OCI-M1 (cell line): ENCODE measurements at regions not wholly inside any gene's neighbourhood (a gene's known extent, or its start where the extent isn't known, plus 50 kb on each side); places are given as distances from the start of the nearest gene placed in this dataset.
"Not testable (repeated sequence)": the region's sequence is repeated elsewhere in the genome, so short reads cannot be mapped to it uniquely, and the experiment has no call there.

Source experiments
- DNase-seq: peaks from one replicate; lab custom pipeline; 2025; lab: John Stamatoyannopoulos, UW

DNA sequence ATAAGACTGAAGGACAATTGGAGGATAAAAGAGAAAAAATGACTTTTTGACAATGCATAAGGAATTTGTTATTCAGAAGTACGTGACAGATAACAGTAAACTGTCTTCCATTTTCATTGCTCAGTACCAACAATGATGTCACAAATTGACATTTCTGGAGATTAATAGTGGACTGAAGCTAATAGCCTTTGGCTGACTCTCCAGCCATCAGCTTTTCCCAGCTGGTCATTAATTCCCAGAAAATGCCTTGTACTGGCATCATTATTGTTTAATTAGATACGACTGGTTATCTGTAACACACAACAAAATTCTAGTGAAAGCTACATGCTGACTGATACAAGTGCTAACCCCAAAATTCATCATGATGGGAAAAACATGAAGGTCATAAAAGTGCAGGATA lies 147.9 kb upstream of the FGF13 start:
- DNase-seq: no peak

DNA sequence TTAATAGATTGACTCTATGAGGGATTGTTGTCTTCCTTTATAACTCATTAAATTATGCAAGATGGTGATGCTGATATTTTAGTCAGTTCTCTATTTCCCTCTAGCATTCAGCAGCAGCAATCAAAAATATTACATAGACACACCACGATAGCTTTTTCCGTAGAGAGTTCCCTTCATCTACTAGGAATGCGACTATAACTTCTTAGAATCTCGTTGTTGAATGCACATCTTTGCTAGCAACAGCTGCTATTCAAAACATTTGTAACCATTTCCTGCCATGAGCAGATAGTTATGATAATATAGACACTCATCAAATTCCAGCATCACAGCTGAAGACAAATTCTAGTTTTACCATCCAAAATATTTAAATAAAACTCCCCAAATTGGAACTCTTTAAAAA lies 147.4 kb upstream of the FGF13 start:
- peak; percentile 58 for DNase-seq

DNA sequence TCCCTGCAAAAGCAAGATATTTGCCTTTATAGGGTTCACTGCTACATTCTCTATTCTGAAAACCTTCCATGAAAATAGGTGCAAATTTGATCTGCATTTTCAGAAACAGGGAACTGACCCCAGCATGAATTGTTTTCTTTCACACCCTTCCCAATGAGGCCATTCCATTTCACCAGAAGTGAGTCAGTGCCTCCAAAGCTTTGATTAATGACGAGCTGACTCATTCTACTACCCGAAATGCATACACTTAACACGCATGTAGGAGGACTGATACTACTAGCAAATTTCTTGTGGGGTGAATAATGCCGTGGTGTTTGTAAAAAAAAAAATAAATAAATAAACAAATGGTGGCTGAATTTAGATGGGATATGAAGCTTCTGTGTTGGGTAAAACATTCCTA lies 146.9 kb upstream of the FGF13 start:
- peak; percentile 72 for DNase-seq

DNA sequence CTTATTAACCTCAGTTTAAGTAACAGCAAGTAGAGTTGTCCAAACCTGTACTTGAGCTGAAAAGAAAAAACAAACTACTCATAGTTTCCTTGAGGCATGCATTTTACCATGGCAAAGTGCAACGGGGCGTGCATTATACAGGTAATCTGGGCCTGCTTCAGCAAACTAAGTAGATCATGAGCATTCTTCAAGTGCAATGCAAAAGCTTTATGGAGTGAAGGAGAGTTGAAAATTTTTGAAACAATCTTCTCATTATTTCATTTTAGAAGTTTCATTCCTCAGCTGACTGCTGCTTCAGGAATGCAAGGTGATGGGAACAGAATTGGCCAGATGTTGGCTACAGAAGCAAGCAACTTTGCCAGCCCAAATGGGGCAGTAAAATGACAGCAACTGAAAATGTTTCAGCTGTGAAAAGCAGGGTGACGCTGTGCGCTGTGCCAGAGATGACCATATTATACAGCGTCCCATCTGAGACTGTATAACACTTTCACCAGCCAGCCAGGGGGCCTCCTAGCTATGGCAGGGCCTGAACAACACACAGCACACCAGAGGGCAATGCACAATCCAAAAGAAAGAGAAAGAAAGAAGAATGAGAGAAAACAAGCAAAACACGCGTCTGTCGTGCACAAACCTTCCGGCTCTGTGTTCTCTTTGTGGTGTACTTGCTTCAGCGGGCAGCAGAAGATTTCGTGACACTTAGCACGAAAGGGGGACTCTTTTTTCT lies 145.5 kb upstream of the FGF13 start:
- DNase-seq: no peak

DNA sequence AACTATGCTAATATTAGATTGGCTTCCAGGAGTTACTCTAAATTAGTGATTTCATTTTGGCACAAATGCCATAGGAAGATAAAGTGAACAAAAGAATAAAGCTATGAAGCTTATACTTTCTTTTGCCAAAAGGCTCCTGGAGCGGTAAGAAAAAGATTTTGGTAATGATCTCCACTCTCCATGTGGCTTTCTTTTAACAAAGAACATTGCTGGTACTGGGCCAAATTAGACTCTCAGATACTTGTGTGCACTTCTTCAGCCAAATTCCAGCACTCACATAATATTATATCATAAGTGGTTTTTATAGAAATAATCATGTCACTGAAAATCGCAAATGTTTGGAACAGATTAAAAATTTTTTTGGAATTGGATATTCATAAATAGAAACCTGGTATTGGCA lies 142.4 kb upstream of the FGF13 start:
- no peak for DNase-seq

- no peak for DNase-seq
Observed at GRCh38 chrX:138849521-138849920, 138.0 kb upstream of the FGF13 start.

GRCh38 chrX:138847930-138848329 lies 136.4 kb upstream of the FGF13 start:
- DNase-seq: peak; percentile 27

DNA sequence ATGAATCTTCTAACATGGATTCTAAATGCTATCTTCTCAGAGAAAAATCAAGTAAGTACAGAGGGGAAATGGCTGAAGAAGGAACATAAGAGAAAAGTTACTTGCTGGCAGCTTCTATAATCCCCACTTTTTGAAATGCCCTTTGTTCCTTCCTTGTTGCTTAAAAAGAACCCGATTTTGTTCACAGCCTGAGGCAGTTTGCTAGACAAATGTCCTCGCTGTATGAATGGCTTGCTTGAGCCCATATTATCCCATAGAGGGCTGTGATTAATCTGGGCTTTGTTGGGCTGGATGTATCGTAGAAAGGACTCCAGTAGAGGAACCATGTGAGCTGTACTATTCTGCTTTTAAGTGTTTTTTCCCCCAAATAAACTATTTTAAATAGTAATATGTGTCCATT lies 134.3 kb upstream of the FGF13 start:
- DNase-seq: no peak

GRCh38 chrX:138807400-138807799 lies 95.9 kb upstream of the FGF13 start:
- not testable (repeated sequence) for DNase-seq

DNA sequence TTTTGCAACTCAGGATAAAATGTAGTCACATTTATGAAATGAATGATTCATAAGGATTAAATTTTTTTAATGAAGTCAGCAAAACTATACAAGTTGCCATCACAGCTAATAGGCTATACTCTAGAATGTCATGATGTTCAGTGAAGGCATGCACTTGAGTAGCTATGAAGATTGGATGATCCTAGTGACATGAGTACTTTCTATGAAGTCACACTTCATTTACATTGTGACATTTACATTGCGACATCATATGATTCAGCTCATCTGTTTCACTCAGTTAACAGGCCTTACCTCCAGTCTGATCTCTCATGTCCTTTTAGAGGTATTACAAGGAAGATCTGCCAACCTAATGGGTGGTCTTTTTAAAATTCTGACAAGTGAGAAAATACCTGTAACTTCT lies 82.7 kb upstream of the FGF13 start:
- peak; percentile 1 for DNase-seq

DNA sequence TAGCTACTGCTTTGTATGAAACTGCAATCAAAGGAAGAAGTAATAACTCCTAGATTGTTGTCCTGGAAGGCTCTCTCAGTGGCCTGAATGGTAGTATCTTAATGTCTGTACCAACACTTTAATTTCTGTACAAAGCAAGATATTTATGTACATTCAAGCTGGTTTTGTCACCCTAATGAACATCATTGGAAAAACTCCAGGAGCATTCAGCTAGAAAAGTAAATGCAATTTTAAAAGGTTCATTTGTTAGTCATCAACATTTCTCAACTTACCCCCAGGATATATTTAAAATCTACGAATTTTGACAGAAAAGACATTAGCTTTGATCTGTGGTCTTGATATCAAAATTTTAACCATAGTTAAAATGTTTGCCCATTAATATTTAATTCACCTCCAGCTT lies 80.0 kb upstream of the FGF13 start:
- no peak for DNase-seq

DNA sequence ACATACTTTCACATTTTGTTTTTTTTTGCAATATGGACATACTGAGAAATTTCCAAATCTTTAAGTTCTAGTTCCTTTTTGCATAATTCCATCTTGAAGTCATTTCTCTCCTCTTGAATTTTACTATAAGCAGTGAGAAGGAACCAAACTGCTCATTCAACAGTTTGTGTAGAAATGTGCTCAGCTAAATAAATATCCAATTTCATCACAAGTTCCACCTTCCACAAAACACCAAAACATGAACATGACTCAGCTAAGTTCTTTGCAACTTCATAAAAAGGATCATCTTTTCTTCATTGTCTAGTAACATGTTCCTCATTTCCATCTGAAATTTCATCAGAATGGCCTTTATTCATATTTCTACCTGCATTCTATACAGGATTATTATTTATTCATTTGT lies 77.3 kb upstream of the FGF13 start:
- DNase-seq: peak; percentile 32

DNA sequence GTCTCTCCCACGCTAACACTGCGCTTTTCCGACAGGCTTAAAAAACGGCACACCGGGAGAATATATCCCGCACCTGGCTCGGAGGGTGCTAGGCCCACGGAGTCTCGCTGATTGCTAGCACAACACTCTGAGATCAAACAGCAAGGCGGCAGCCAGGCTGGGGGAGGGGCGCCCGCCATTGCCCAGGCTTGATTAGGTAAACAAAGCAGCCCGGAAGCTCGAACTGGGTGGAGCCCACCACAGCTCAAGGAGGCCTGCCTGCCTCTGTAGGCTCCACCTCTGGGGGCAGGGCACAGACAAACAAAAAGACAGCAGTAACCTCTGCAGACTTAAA lies 67.0 kb upstream of the FGF13 start:
- DNase-seq: not testable (repeated sequence)

- DNase-seq: not testable (repeated sequence)
Observed at GRCh38 chrX:138777908-138778575, 66.5 kb upstream of the FGF13 start.

GRCh38 chrX:138777230-138777629 lies 65.7 kb upstream of the FGF13 start:
- no peak for DNase-seq

- peak; percentile 57 for DNase-seq
Observed at GRCh38 chrX:138775517-138775916, 64.0 kb upstream of the FGF13 start.

- DNase-seq: peak; percentile 29
Observed at GRCh38 chrX:138771047-138771446, 59.5 kb upstream of the FGF13 start.

GRCh38 chrX:138769918-138770317 lies 58.4 kb upstream of the FGF13 start:
- no peak for DNase-seq

DNA sequence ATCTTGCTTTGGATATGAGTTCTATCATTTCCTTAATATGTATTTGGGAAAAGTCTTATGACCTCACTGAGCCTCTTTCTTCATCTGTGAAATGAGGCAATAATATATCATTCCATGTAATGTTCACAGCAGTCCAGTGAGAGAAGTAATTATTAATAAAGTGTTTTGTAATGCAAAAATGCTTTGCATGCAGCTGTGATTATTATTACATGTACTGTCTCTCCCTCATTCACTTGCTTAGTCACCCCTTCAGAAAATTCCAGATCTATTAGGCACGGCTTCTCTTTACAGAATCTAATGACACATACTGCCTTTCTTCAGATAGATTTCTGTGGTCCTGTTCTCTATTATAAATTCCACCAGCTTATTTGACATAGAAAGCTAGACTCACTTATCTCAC lies 53.5 kb upstream of the FGF13 start:
- DNase-seq: no peak

DNA sequence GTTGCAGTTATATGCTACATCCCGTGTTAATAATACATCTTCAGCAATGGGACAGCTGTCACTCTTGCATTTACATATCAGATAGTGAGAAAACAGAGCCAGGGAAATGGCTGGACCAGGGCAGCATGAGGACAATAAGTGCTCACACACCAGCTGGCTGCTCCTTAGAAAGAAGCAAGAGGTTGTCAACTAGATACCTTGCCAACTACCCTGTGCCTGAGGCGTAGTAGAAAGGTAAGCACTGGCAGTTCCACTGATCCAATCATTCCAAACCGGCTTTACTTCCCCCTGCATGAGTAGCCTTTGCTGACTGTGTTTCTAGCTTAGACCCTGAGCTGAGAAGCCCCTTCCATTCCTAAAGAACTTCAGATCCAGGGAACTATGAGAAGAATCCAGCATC lies 52.2 kb upstream of the FGF13 start:
- DNase-seq: no peak

DNA sequence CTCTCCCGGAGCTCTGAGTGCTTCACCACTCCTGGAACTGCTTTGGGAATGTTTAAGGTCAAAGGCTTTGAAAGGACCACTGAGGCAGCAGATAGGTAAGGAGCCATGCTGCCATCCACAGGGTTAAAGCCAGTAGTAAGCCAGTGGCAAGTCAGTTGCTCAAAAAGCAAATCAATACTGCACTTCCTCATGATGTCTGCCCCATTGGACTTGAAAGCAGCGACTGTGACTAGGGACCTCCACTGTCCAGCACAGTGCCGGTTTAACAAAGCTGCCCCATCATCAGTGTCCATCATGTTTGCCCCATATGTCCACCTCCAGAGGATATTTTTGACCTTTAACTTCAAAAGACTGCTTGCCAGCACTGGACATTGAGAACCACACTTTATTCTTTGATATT lies 49.9 kb upstream of the FGF13 start:
- DNase-seq: no peak
